K562 (cell line): ENCODE measurements at regions not wholly inside any gene's neighbourhood (a gene's known extent, or its start where the extent isn't known, plus 50 kb on each side); places are given as distances from the start of the nearest gene placed in this dataset.
A peak's percentile ranks its signal among the peaks of the same experiment; 100 is the strongest.

Experiments
- ATAC-seq: fragments of 200-7000 bp; cut with Tn5 transposase; 3 replicates; pipeline ENCODE4 v1.9.1; 2020; ENCODE audit warnings: moderate library complexity
- BruUV-seq: library from RNA; stranded (reverse); fragments of 400-500 nt; replicated peaks from 2 replicates; lab custom pipeline; 2021; lab: Mats Ljungman, UMichigan
- CTCF ChIA-PET: fragments of 300-600 bp; formaldehyde crosslinking; extraction: SDS; loops from one replicate; lab custom pipeline; 2021; ENCODE audit warnings: low intra/inter-chr PET ratio; lab: Yijun Ruan, JAX
- POLR2A ChIA-PET: fragments of 300-600, 350-650 bp; sonication (Branson Sonifier 250); formaldehyde crosslinking; extraction: SDS; loops from one replicate; lab custom pipeline; 2021; ENCODE audit warnings: antibody characterized with exemption, inconsistent platforms; lab: Yijun Ruan, JAX
- DNase-seq, 4 experiments: peaks; one replicate each; pipeline versions ENCODE4 v3.0.0 to v3.0.0-alpha.2; 2011 to 2018; ENCODE audit warnings: low spot score in 3 of 4, mixed read lengths in 3 of 4; ENCODE audit errors: extremely low read depth in 1 of 4
- FAIRE-seq: peaks from 2 replicates; lab custom pipeline; 2011; peaks lifted over from hg19 to GRCh38; lab: Jason Lieb, UNC
- H2AFZ ChIP-seq: 2 replicates; pipeline ENCODE4 v1.6.0; 2011; ENCODE audit warnings: low read depth, low read length, control low read depth, inconsistent platforms
- H3K27ac ChIP-seq: fragments of 200-600 bp; 3 replicates; pipeline ENCODE4 v1.8.0; 2011; ENCODE audit warnings: low read depth, mild to moderate bottlenecking, control low read depth, inconsistent platforms, low read length, moderate library complexity, mixed read lengths; ENCODE audit errors: extremely low read depth
- H3K27me3 ChIP-seq, 2 experiments: fragments of 300-600 bp in 1 of 2; 2 replicates in 1 of 2; 3 replicates in 1 of 2; pipeline versions ENCODE4 v1.6.0 to v1.8.0; 2011; ENCODE audit warnings: inconsistent platforms in 2 of 2, low read length in 2 of 2, mild to moderate bottlenecking in 1 of 2, mixed read lengths in 1 of 2, moderate library complexity in 1 of 2; ENCODE audit not compliant: control insufficient read depth in 2 of 2, insufficient read depth in 2 of 2
- H3K36me3 ChIP-seq: fragments of 300-600 bp; 3 replicates; pipeline ENCODE4 v1.8.0; 2011; ENCODE audit warnings: mild to moderate bottlenecking, low read length, inconsistent platforms; ENCODE audit not compliant: control insufficient read depth, insufficient read depth
- H3K4me1 ChIP-seq, 2 experiments: fragments of 200-600 bp in 1 of 2; replicated peaks in 1 of 2; 2 replicates in 1 of 2; 3 replicates in 1 of 2; pipeline versions ENCODE4 v1.5.1 to v1.8.0; 2011; ENCODE audit warnings: inconsistent platforms in 2 of 2, low read length in 2 of 2, mild to moderate bottlenecking in 1 of 2, mixed read lengths in 1 of 2, moderate library complexity in 1 of 2; ENCODE audit not compliant: control insufficient read depth in 2 of 2, insufficient read depth in 2 of 2
- H3K4me2 ChIP-seq: 2 replicates; pipeline ENCODE4 v1.6.1; 2011; ENCODE audit warnings: low read length, control low read depth, inconsistent platforms, mixed read lengths; ENCODE audit not compliant: insufficient read depth
- H3K4me3 ChIP-seq: fragments of 200-600 bp; sonication (generic), shearing (Covaris generic); 2 replicates; pipeline ENCODE4 v1.5.1; 2016; ENCODE audit warnings: control low read depth, inconsistent platforms
- H3K79me2 ChIP-seq: fragments of 200-600 bp; 3 replicates; pipeline ENCODE4 v1.8.0; 2011; ENCODE audit warnings: low read length, inconsistent platforms; ENCODE audit not compliant: control insufficient read depth, insufficient read depth
- H3K9ac ChIP-seq, 2 experiments: 2 replicates each; pipeline versions ENCODE4 v1.6.0 to v1.6.1; 2011; ENCODE audit warnings: low read depth in 2 of 2, low read length in 2 of 2, control low read depth in 1 of 2, inconsistent platforms in 1 of 2, mild to moderate bottlenecking in 1 of 2, mixed read lengths in 1 of 2; ENCODE audit not compliant: insufficient read depth in 1 of 2
- H3K9me1 ChIP-seq: one replicate; pipeline ENCODE4 v1.6.0; 2011; ENCODE audit warnings: inconsistent platforms, mild to moderate bottlenecking, low read length, moderate library complexity; ENCODE audit not compliant: control insufficient read depth, insufficient read depth
- H3K9me3 ChIP-seq: replicated peaks from 2 replicates; pipeline ENCODE4 v1.5.1; 2011; ENCODE audit warnings: low read depth, low read length, inconsistent platforms; ENCODE audit not compliant: control insufficient read depth, insufficient read depth
- H4K20me1 ChIP-seq: replicated peaks from 2 replicates; pipeline ENCODE4 v1.6.1; 2011; ENCODE audit warnings: low read length, inconsistent platforms, mixed read lengths; ENCODE audit not compliant: control insufficient read depth, insufficient read depth
- CBX1 ChIP-seq: sonication (generic); IDR thresholded peaks from 2 replicates; pipeline ENCODE4 v1.6.1; 2016; ENCODE audit warnings: antibody characterized with exemption, low read depth, mild to moderate bottlenecking
- CCNT2 ChIP-seq: IDR thresholded peaks from 2 replicates; pipeline ENCODE4 v1.6.1; 2011; ENCODE audit warnings: borderline replicate concordance, low read depth, mild to moderate bottlenecking, moderate library complexity, mixed read lengths, low read length; ENCODE audit not compliant: insufficient read length; ENCODE audit errors: extremely low read depth
- DIDO1 ChIP-seq: fragments of 450-650 bp; IDR thresholded peaks from 2 replicates; pipeline ENCODE4 v1.6.1; 2016; ENCODE audit warnings: low read depth, missing biosample characterization, missing genetic modification characterization
- L3MBTL2 ChIP-seq: fragments of 450-650 bp; IDR thresholded peaks from 2 replicates; pipeline ENCODE4 v1.6.1; 2016; ENCODE audit warnings: mild to moderate bottlenecking, moderate library complexity
- PHF8 ChIP-seq: fragments of 200-600 bp; sonication (generic); IDR thresholded peaks from 2 replicates; pipeline ENCODE4 v1.6.1; 2012; ENCODE audit warnings: mixed run types, mild to moderate bottlenecking, inconsistent platforms, low read length, moderate library complexity, borderline replicate concordance
- POU5F1 ChIP-seq: fragments of 150-350 bp; IDR thresholded peaks from 2 replicates; pipeline ENCODE4 v1.6.1; 2014; ENCODE audit warnings: borderline replicate concordance, low read length, low read depth, mild to moderate bottlenecking; ENCODE audit not compliant: partially characterized antibody
- SFPQ ChIP-seq: fragments of 200-400 bp; formaldehyde crosslinking; IDR thresholded peaks from 2 replicates; pipeline ENCODE4 v1.6.1; 2017; ENCODE audit warnings: mild to moderate bottlenecking, low read depth, low read length, moderate library complexity
- ZNF217 ChIP-seq: sonication (generic); formaldehyde crosslinking; IDR thresholded peaks from 2 replicates; pipeline ENCODE4 v1.8.0; 2022; ENCODE audit warnings: mild to moderate bottlenecking, missing genetic modification reagents
- ZNF277 ChIP-seq: fragments of 250-450 bp; sonication (Bioruptor Pico); IDR thresholded peaks from 2 replicates; pipeline ENCODE4 v1.8.0; 2022; ENCODE audit warnings: inconsistent platforms, mild to moderate bottlenecking, moderate library complexity, borderline replicate concordance
- ZNF57 ChIP-seq: fragments of 450-650 bp; formaldehyde crosslinking; IDR thresholded peaks from 2 replicates; pipeline ENCODE4 v1.4.0; 2020; ENCODE audit warnings: mild to moderate bottlenecking, moderate library complexity
- WGBS: fragments of 100-300 bp; shearing (Covaris generic); methylation state at CpG from one replicate; pipeline ENCODE4 v1.1.6; 2016; ENCODE audit warnings: low coverage, mixed read lengths; ENCODE audit not compliant: insufficient coverage; ENCODE audit errors: missing lambda C conversion rate; 5-methylcytosine and 5-hydroxymethylcytosine counted together
- in situ Hi-C: fragments of 300-500 bp; cut with MboI; formaldehyde crosslinking; loops from 4 replicates; pipeline ENCODE4 v1.15.0; 2018; ENCODE audit warnings: inconsistent platforms, mixed read lengths
- intact Hi-C: fragments of 100-400 bp; cut with micrococcal nuclease; formaldehyde crosslinking; loops from 2 replicates; pipeline ENCODE4 v1.14.2; 2022

GRCh38 chr3:193996641-193997089 lies 139.3 kb upstream of the HES1 start:
- H3K4me2 ChIP-seq = no peak overlapping the region
- no peak overlapping the region for H3K27ac ChIP-seq
- no TSS peak for BruUV-seq
- no peak overlapping the region for H3K9ac ChIP-seq
- no peaks in the 10 kb centered on the region for H3K9me3 ChIP-seq
- POLR2A ChIA-PET = interaction anchor here (1.0 kb wide), 1 partner anchor 53 kb away, joined by 3 read pairs; no protein-coding TSS in a partner anchor
- no peaks in the 10 kb centered on the region for H3K9me1 ChIP-seq
- FAIRE-seq (no peak), ATAC-seq (peak; percentile 28; the same call in 1 of the 3 replicates), DNase-seq (no peak)
- H3K79me2 ChIP-seq = no peaks in the 10 kb centered on the region
- in situ Hi-C loops = no loop called here
- CTCF ChIA-PET = no interaction called here
- intact Hi-C loops = no loop called here
- H2AFZ ChIP-seq = no peak overlapping the region
- H3K27me3 ChIP-seq = no peaks in the 10 kb centered on the region
- 44% methylated on average over 6 of the region's 6 CpGs for WGBS
- H3K4me3 ChIP-seq = no peak overlapping the region
- no peaks in the 10 kb centered on the region for H3K36me3 ChIP-seq
- no peaks in the 10 kb centered on the region for H4K20me1 ChIP-seq
- 0 out of 2 replicates have a peak, but pooled peaks have one; percentile 27 for TF ChIP-seq L3MBTL2
- TF ChIP-seq ZNF57 (CRISPR knock-in tag) = no peak
- H3K4me1 ChIP-seq = peaks cover under 1 to 16% of the 10 kb centered on the region in 2 experiments; a peak in 3 of 5 replicates

- Histone ChIP-seq H3K9ac (no peak overlapping the region), H3K36me3 (no peaks in the 10 kb centered on the region), H2AFZ (peak overlapping the region; percentile 42; the same call in 1 of the 2 replicates), H3K9me1 (no peaks in the 10 kb centered on the region), H3K4me2 (no peak overlapping the region), H3K27me3 (no peaks in the 10 kb centered on the region), H3K9me3 (no peaks in the 10 kb centered on the region), H3K4me1 (peaks cover 9 to 24% of the 10 kb centered on the region in 2 experiments), H4K20me1 (no peaks in the 10 kb centered on the region), H3K4me3 (no peak overlapping the region), H3K27ac (no peak overlapping the region), H3K79me2 (no peaks in the 10 kb centered on the region)
- CTCF ChIA-PET = no interaction called here
- in situ Hi-C loops = no loop called here
- POLR2A ChIA-PET = interaction anchor here (0.7 to 0.8 kb wide), 2 partner anchors 151 to 232 kb away, joined by 3 read pairs; no protein-coding TSS in a partner anchor
- 49% methylated on average over 11 of the region's 12 CpGs for WGBS
- ATAC-seq (peak; percentile 42), DNase-seq (peak in 1 of 4 experiments; percentile 35), FAIRE-seq (no peak)
- intact Hi-C loops = no loop called here
- no TSS peak for BruUV-seq
- TF ChIP-seq SFPQ = no peak
- no peak for TF ChIP-seq PHF8
- TF ChIP-seq CBX1 = no peak
- TF ChIP-seq DIDO1 (tag) = no peak
- no peak for TF ChIP-seq ZNF277 (CRISPR knock-in tag)
- no peak for TF ChIP-seq POU5F1
- TF ChIP-seq CCNT2 = no peak
- TF ChIP-seq ZNF217 (CRISPR knock-in tag) = no peak
Measured at GRCh38 chr3:193997228-193998122, 138.5 kb upstream of the HES1 start.
